AG09319 (cell line): ENCODE measurements at regions not wholly inside any gene's neighbourhood (a gene's known extent, or its start where the extent isn't known, plus 50 kb on each side); places are given as distances from the start of the nearest gene placed in this dataset.

ENCODE experiments used
- DNase-seq: peaks from one replicate; pipeline ENCODE4 v3.0.0-alpha.2; 2010; ENCODE audit warnings: low read depth; ENCODE audit errors: extremely low read depth
- TF ChIP-seq, protein P1 (sequence below): IDR thresholded peaks from 2 replicates; pipeline ENCODE4 v1.5.1; 2011; ENCODE audit warnings: low read depth, mild to moderate bottlenecking, inconsistent platforms, low read length, moderate library complexity

DNA sequence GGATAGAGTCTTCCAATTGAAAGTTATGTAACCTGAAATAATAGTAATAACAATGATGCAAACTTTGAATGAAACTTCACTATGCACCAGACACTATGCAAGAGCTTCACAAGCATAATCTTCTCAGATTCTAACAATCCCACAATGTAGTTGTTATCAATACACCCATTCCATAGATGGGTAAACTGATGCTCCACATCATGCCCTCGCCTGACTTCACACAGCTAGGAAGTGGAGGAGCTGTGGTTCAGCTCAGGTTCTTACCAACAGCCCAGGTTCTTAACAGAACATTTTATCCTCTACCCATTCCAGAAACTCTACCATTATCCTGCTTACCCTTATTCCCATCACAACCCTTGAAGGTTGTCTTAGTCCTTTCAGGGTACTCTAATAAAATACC lies 50.4 kb upstream of the HMGXB4 start:
- no peak for DNase-seq
- TF ChIP-seq, protein P1, sequence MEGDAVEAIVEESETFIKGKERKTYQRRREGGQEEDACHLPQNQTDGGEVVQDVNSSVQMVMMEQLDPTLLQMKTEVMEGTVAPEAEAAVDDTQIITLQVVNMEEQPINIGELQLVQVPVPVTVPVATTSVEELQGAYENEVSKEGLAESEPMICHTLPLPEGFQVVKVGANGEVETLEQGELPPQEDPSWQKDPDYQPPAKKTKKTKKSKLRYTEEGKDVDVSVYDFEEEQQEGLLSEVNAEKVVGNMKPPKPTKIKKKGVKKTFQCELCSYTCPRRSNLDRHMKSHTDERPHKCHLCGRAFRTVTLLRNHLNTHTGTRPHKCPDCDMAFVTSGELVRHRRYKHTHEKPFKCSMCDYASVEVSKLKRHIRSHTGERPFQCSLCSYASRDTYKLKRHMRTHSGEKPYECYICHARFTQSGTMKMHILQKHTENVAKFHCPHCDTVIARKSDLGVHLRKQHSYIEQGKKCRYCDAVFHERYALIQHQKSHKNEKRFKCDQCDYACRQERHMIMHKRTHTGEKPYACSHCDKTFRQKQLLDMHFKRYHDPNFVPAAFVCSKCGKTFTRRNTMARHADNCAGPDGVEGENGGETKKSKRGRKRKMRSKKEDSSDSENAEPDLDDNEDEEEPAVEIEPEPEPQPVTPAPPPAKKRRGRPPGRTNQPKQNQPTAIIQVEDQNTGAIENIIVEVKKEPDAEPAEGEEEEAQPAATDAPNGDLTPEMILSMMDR: no peak
